GM18520 (cell line): ENCODE measurements at regions not wholly inside any gene's neighbourhood (a gene's known extent, or its start where the extent isn't known, plus 50 kb on each side); places are given as distances from the start of the nearest gene placed in this dataset.

ENCODE experiments used
- ATAC-seq: cut with Tn5 transposase; IDR thresholded peaks from one replicate; pipeline ENCODE4 v1.9.1; 2021; ENCODE audit not compliant: unreplicated experiment

- ATAC-seq = no peak
Measured at GRCh38 chr18:51789871-51790270, 550.1 kb upstream of the DCC start.

- no peak for ATAC-seq
Measured at GRCh38 chr18:51801514-51801913, 538.5 kb upstream of the DCC start.

- no peak for ATAC-seq
Measured at GRCh38 chr18:51802569-51803428, 537.2 kb upstream of the DCC start.

GRCh38 chr18:51807336-51807735 lies 532.7 kb upstream of the DCC start:
- no peak for ATAC-seq

GRCh38 chr18:51811883-51812282 lies 528.1 kb upstream of the DCC start:
- no peak for ATAC-seq

GRCh38 chr18:51813740-51814139 lies 526.3 kb upstream of the DCC start:
- no peak for ATAC-seq

GRCh38 chr18:51821610-51822009 lies 518.4 kb upstream of the DCC start:
- no peak for ATAC-seq

GRCh38 chr18:51824746-51825145 lies 515.3 kb upstream of the DCC start:
- ATAC-seq = no peak

- ATAC-seq = no peak
Measured at GRCh38 chr18:51833850-51834249, 506.1 kb upstream of the DCC start.

- ATAC-seq = no peak
Measured at GRCh38 chr18:51848702-51849101, 491.3 kb upstream of the DCC start.

- no peak for ATAC-seq
Measured at GRCh38 chr18:51852681-51853080, 487.3 kb upstream of the DCC start.

GRCh38 chr18:51857989-51858388 lies 482.0 kb upstream of the DCC start:
- ATAC-seq = no peak

GRCh38 chr18:51861046-51861445 lies 479.0 kb upstream of the DCC start:
- ATAC-seq = no peak

GRCh38 chr18:51862051-51862715 lies 477.8 kb upstream of the DCC start:
- no peak for ATAC-seq

- ATAC-seq = no peak
Measured at GRCh38 chr18:51864219-51864965, 475.6 kb upstream of the DCC start.

- no peak for ATAC-seq
Measured at GRCh38 chr18:51865538-51865937, 474.5 kb upstream of the DCC start.

- no peak for ATAC-seq
Measured at GRCh38 chr18:51867767-51868166, 472.2 kb upstream of the DCC start.

GRCh38 chr18:51878724-51879123 lies 461.3 kb upstream of the DCC start:
- no peak for ATAC-seq

- no peak for ATAC-seq
Measured at GRCh38 chr18:51879329-51879728, 460.7 kb upstream of the DCC start.

GRCh38 chr18:51881394-51881793 lies 458.6 kb upstream of the DCC start:
- no peak for ATAC-seq

GRCh38 chr18:51884039-51884438 lies 456.0 kb upstream of the DCC start:
- ATAC-seq = no peak

GRCh38 chr18:51890762-51891161 lies 449.2 kb upstream of the DCC start:
- ATAC-seq = no peak
